ENCODE measurements at regions not wholly inside any gene's neighbourhood (a gene's known extent, or its start where the extent isn't known, plus 50 kb on each side); places are given as distances from the start of the nearest gene placed in this dataset.

- DNase-seq (ENCODE audit: low spot score), result no peak
These were observed 499.1 kb upstream of the USP24 start for GRCh38 chr1:55714230-55714629.

- no peak for DNase-seq (ENCODE audit: low spot score)
These were observed 498.4 kb upstream of the USP24 start for GRCh38 chr1:55713516-55713915.

DNA sequence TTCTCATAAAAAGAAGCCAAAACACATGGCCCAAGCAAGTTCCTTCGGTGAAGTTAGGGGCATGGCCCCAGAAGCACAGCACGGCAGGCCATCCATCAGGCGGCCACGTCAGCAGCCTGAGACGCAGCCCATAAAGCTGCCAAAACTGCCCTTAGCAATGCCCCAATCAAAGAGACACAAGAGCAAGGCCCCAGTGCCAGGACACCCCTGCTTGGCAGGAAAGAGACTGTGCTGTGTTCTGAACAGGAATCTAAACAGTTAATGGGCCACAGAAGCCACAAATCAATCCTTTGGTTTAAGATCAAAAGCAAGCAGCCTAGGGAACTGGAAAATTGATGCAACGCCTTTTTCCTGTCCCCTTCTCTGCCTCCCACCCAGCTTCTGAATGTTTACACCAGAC is 497.0 kb upstream of the USP24 start:
- no peak for DNase-seq (ENCODE audit: low spot score)

- DNase-seq (ENCODE audit: low spot score), result no peak
These were observed 493.6 kb upstream of the USP24 start for GRCh38 chr1:55708781-55709180.

DNA sequence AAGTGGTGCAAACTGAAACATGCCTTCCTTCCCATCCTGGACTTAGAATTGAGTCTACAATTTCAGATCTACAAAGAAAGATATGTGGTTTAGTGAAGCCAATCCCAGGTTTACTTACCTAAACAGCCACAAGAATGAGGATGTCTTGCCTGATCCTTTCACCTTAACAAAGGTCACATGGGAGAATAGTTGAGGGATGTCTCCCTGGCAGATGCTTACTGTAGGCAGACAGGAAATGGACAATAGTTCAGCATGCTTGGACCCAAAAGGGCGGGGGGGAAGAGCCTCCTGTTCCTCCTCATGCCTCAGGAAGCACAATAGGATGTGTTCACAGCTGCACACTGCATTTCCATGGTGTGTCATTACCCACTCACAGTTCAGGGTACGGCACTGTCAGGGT is 492.7 kb upstream of the USP24 start:
- no peak for DNase-seq (ENCODE audit: low spot score)

- DNase-seq (ENCODE audit: low spot score), result no peak
These were observed 492.0 kb upstream of the USP24 start for GRCh38 chr1:55707196-55707595.

DNA sequence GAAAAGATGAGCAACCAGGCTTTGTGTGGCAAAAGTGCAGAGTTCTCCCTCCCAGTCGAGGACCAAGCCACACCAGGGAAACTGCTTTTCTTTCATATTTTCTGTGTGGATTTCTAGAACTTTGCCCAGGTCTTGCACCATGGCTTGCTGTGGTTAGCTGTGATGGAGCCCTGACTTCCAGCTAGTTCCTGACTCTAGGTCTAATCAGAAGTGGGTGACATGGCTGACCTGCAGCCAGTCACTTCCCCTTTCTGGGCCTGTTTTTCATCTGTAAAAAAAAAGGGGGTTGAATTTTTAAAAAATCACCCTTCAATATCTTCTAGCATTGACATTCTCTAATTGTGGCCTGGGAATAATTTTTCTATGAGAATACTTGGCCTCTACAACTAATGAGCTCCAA is 491.2 kb upstream of the USP24 start:
- DNase-seq (ENCODE audit: low spot score), result no peak

GRCh38 chr1:55703726-55704363 is 488.7 kb upstream of the USP24 start:
- DNase-seq (ENCODE audit: low spot score), result no peak

DNA sequence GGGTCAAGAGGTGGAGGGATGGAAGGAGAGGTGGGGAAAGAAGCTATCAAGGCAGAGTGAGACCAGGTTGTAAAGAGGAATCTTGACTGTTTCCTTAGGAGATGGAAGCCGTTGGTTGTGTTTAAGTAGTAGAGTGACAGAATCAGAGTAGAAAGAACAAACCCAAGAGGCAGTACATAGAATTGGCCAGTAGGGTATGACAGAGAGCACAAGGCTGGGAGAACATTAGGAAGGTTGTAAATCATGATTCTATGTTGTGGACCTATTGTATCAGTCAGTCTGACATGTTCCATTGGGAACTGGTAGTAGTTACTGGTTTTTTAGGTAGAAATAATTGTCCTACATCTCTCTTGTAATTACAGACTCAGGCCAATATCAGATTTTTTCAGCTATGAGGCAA is 486.9 kb upstream of the USP24 start:
- no peak for DNase-seq (ENCODE audit: low spot score)

DNA sequence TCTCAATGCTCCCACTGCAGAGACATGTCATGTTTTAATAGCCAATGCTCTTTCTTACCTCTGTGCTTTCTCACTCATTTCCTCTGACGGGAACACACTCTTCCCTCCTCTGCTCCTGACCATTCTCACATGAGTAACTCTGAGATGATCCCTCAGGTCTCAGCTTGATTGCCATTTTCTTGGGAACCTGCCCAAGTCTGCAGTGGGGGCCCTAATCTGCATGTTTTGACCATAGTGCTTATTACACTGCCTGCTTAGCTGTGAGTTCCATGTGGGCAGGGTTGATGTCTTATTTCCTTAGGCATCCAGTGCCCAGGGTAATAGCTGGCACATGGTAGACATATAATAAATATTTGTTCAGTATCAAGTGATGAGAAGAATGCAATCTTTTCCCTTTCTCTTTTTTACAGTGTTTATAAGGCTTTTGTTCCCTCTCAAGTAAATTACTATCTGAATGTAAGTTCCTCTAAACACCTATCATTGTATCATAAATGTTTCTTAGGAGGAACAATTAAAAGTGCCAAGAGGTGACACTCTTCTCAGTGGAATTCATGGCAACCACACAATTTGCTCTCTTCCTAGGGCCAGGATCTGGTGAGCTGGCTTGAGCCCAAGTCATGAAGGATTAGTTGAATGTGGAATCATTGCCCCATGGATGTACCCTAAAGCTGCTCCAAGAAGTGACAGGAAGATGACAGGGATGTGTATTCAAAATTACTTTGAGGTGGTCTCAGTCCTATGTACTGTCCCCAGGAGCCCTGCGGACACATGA is 485.4 kb upstream of the USP24 start:
- no peak for DNase-seq (ENCODE audit: low spot score)

DNA sequence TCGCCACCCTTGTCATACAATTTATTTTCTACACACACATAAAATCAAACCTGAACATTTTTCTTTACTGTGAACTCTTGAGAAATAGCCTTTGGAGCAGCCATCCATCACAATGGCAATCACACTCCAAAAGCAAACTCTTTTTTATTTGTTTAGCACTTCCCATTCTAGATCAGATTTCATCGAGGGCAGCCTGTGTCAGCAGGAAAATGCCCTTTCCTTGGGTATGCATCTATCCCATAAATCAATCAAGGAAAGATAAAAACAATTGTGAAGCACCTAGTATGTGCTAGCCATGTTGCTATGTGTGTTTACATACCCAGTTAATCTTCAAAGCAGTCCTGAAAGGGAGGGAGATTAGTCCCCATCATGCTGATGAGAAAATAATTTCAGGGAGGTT is 484.1 kb upstream of the USP24 start:
- no peak for DNase-seq (ENCODE audit: low spot score)

DNA sequence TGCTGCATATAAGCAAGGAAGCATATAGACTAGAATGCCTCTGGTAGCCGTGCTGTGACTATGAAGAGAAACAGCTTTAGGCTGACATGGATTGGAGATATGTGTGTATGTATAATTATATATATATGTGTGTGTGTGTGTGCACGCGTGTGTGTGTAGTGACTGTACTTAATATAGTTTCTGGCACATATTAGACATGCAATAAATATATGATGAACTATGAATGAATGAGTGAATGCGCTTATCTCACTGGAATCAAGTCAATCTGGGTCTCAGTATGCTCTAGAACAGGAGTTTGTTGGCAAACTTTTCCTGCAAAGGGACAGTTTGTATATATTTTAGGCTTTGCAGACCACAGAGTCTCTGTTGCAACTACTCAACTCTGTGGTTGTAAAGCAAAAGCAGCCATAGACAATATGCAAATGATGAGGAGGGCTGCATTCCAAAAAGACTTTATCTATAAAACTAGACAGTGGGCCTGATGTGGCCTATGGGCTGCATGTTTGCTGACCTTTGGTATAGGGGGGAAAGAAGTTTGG is 482.9 kb upstream of the USP24 start:
- DNase-seq (ENCODE audit: low spot score), result no peak

DNA sequence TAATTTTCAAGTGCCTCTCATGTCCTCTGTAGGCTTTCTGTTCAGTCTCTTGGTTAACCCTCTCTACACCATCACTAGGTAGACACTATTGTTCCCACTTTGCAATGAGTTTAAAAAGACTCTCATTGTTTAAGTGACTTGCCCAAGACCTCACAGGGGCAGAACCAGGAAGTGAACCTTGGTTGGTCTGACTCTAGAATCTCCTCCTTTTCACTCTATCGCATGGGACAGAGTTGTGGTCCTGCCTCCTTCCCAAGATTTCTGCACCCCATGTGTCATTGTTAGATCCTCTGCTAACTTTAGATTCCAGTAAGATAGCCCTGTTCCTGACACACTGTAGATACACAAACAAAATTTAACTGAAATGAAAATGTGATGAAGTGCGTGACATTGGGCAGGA is 481.7 kb upstream of the USP24 start:
- DNase-seq (ENCODE audit: low spot score), result no peak

- DNase-seq (ENCODE audit: low spot score), result no peak
These were observed 481.1 kb upstream of the USP24 start for GRCh38 chr1:55696181-55696754.

GRCh38 chr1:55695552-55695951 is 480.4 kb upstream of the USP24 start:
- no peak for DNase-seq (ENCODE audit: low spot score)

DNA sequence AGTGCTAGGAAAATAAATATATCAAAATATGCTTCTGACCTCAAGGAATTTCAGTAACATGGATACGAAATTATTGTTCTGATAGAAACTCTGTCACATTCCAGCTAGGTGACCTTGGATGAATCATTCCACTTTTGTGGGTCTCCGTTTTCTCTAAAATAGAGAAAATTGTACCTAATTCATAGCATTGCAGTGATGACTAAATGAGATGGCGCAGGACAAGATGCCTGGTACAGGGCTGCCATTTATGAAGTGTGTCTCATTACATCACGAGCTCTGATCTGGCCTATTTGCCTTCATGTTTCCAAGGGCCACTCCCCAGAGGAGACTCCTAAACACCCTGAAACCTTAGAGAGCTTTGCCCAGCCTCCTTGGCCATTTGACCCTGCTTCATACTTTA is 480.0 kb upstream of the USP24 start:
- no peak for DNase-seq (ENCODE audit: low spot score)

DNA sequence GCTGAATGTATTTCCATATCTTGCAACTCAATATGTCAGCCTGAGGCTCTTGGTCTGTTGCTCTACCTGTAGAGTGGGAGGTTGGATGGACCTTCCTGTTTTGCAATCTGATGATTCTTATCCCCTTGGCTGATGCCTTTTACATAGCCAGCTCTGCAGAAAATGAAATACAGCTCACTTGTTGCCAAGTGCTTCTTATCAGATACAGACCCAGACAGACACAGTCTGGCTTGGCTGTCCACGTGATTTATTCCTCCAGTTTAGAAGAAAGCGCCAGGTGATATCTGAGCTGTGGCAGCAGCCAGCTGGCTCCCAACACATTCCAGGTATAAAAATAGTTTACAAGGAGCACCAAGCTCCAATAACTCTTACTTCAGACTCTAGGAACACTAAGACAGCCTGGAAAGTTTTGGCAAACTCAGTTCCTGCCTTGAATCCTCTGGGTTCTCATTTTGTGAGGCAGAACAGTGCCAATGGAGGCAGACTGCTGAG is 479.2 kb upstream of the USP24 start:
- DNase-seq (ENCODE audit: low spot score), result no peak

DNA sequence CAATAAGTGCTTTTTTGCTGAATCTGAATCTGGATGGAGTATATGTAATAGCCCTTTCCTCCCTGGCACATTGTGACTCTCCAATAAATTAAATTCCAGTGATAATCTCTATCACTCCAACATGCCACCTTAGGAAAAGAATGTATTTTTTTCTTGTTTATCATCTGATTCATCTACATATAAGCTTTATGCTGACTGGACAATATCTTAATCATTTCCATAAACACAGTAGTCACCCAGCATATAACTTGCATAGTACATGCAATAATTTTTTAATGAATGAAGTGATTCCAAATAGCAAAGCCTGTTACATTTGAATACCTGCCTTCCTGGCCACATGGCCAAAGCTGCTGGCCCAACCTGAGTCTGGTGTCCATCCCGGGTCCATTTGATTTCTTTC is 477.6 kb upstream of the USP24 start:
- DNase-seq (ENCODE audit: low spot score), result no peak

DNA sequence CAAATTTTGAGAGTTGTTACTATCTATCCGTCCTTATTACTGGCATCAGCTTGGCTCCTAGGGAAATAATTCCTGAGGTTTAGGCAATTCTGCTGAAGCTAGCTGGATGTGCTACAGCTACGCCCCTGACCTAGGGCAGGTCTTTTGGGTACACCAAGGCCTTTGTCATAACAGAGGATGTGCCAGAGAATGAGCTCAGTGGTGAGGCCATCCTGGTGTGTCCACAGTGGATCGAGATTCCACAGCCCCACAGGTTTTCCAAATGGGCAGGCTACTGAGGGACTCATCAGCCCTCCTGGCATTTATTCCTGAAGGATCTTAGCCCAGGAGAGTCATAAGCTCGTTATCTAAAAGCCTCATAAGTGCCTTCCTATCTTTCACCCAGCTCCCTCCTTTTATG is 475.2 kb upstream of the USP24 start:
- DNase-seq (ENCODE audit: low spot score), result no peak

GRCh38 chr1:55689800-55690199 is 474.6 kb upstream of the USP24 start:
- DNase-seq (ENCODE audit: low spot score), result no peak

- no peak for DNase-seq (ENCODE audit: low spot score)
These were observed 470.4 kb upstream of the USP24 start for GRCh38 chr1:55685560-55685959.

DNA sequence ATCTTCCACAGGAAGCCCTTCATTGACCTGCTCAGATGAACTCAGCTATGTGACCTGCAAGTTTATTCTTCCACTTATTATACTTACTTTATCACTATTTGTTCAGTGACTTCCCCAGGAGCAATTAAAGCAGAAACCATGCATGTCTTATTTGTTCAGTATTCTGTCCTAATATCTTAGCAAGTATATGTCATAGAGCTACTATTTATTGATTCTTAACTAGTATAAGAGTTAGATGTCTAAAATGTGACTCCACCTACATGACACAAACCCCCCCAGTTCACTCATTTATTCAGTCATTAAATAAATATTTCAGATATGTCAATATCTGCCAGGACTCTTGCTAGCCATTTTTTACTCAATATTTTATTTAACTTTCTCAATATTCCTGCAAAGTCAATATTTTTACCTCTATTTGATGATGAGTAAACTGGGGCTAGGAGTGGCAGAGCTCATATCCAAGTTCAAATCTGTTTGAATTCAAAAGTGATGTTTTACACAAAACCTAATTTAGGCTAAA is 469.0 kb upstream of the USP24 start:
- DNase-seq (ENCODE audit: low spot score), result no peak

DNA sequence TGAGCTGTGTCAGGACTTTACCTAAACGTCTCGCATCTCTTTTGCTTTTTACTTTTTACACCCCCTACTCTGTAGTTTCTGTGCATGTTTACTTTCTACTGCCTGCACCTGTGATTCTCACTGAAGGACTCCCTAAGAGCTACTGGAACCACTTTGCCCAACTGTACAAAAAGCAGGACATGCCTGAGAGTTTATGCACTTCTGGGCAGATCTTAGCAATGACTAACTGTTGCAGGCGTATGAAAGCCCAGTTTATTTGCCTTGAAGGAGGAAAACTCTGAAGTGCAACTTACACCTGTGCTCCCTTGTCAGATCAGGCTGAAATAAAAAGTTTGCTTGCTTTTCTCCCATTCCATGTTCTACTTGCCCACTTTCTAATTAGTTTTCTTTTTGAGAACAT is 467.0 kb upstream of the USP24 start:
- DNase-seq (ENCODE audit: low spot score), result no peak
